A549 (cell line): ENCODE measurements at regions not wholly inside any gene's neighbourhood (a gene's known extent, or its start where the extent isn't known, plus 50 kb on each side); places are given as distances from the start of the nearest gene placed in this dataset.

Experiments
- POLR2A ChIP-seq: IDR thresholded peaks from 2 replicates; pipeline ENCODE4 v1.6.1; 2012; ENCODE audit warnings: mild to moderate bottlenecking, low read length
- TF ChIP-seq, protein P1 (sequence below): fragments of >200 bp; sonication (Bioruptor Twin); formaldehyde crosslinking; IDR thresholded peaks from 3 replicates; pipeline ENCODE4 v1.5.1; 2016

DNA sequence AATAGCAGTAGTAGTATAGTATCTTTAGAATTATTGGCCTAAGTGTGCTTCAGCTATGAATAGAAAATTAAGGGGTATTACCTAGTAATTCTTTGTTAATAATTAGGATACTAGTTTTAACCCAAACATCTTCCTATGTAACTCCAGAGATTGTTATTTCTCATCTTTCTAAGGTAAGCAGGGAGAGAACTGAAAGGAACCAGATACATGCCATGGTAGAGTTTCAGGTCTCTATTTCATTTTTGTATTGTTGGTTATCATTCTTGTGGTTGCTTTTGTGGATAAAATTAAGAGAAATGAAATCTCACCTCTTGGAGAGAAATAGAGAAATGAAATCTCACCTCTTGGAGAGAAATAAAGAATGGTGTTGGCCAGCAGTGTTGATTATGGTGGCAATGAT lies 597.1 kb upstream of the CT83 start:
- no peak for TF ChIP-seq POLR2A
- TF ChIP-seq, protein P1, sequence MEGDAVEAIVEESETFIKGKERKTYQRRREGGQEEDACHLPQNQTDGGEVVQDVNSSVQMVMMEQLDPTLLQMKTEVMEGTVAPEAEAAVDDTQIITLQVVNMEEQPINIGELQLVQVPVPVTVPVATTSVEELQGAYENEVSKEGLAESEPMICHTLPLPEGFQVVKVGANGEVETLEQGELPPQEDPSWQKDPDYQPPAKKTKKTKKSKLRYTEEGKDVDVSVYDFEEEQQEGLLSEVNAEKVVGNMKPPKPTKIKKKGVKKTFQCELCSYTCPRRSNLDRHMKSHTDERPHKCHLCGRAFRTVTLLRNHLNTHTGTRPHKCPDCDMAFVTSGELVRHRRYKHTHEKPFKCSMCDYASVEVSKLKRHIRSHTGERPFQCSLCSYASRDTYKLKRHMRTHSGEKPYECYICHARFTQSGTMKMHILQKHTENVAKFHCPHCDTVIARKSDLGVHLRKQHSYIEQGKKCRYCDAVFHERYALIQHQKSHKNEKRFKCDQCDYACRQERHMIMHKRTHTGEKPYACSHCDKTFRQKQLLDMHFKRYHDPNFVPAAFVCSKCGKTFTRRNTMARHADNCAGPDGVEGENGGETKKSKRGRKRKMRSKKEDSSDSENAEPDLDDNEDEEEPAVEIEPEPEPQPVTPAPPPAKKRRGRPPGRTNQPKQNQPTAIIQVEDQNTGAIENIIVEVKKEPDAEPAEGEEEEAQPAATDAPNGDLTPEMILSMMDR: no peak
